ENCODE measurements at regions not wholly inside any gene's neighbourhood (a gene's known extent, or its start where the extent isn't known, plus 50 kb on each side); places are given as distances from the start of the nearest gene placed in this dataset.

DNA sequence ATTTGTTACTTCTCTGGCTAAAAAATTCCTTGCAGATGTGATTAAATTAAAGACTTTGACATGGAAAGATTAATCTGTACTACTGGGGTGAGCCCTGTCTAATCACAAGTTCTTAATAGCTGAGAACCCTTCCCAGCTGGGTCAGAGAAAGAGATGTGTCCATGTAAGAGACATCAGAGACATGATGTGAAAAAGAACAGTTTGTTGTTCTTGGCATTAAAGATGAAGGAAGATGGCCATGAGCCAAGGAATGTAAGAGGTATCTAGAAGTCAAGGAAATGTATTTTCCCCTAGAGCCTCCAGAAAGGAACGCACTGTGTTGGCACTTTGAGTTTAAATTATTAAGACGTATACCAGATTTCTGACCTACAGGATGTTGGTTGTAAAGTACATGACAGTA is 1271.5 kb upstream of the PRMT6 start:
- TF ChIP-seq, protein P1, sequence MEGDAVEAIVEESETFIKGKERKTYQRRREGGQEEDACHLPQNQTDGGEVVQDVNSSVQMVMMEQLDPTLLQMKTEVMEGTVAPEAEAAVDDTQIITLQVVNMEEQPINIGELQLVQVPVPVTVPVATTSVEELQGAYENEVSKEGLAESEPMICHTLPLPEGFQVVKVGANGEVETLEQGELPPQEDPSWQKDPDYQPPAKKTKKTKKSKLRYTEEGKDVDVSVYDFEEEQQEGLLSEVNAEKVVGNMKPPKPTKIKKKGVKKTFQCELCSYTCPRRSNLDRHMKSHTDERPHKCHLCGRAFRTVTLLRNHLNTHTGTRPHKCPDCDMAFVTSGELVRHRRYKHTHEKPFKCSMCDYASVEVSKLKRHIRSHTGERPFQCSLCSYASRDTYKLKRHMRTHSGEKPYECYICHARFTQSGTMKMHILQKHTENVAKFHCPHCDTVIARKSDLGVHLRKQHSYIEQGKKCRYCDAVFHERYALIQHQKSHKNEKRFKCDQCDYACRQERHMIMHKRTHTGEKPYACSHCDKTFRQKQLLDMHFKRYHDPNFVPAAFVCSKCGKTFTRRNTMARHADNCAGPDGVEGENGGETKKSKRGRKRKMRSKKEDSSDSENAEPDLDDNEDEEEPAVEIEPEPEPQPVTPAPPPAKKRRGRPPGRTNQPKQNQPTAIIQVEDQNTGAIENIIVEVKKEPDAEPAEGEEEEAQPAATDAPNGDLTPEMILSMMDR (IDR thresholded peaks at IDR 0.05) = no peak
- no peak for TF ChIP-seq POLR2A (IDR thresholded peaks at IDR 0.05)
